ENCODE measurements at regions not wholly inside any gene's neighbourhood (a gene's known extent, or its start where the extent isn't known, plus 50 kb on each side); places are given as distances from the start of the nearest gene placed in this dataset.

GRCh38 chr12:30822385-30823155, 67.8 kb upstream of the CAPRIN2 start:
- peak overlapping the region; percentile 35; the same call in 1 of the 2 replicates for H3K4me3 ChIP-seq
- H3K4me1 ChIP-seq, result no peaks in the 10 kb centered on the region
- no peaks in the 10 kb centered on the region for H3K9me3 ChIP-seq (replicated peaks)
- DNase-seq, result peak; percentile 26 to 43
- H3K36me3 ChIP-seq, result no peaks in the 10 kb centered on the region
- no peaks in the 10 kb centered on the region for H3K27me3 ChIP-seq
- no peak overlapping the region for H3K27ac ChIP-seq

DNA sequence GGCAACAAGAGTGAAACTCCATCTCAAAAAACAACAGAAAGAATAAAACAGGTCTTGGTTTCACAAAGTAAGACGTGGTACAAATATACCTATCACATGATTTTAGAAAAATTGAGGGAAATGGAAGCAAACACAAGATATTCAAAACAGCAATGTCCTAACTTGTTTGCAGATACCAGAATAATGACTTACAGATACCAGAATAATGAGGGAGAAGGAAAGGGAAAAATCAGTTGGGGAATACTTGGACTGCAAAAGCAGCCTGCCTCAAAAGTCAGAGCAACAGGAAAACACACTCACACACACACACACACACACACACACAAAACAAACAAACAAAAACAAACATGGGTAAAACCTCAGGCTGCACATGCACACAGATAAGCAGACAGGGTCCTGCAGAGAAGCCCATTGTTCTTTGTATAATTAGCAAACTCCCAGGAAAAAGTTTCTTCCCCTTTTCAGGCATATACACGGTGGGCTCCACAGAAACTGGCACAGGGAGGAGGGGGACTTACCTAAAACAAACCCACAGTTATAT, 65.7 kb upstream of the CAPRIN2 start:
- DNase-seq, result no peak
- H3K27ac ChIP-seq, result no peak overlapping the region
- H3K4me3 ChIP-seq, result no peak overlapping the region
- H3K9me3 ChIP-seq (replicated peaks), result no peaks in the 10 kb centered on the region
- H3K27me3 ChIP-seq, result no peaks in the 10 kb centered on the region
- H3K4me1 ChIP-seq, result no peaks in the 10 kb centered on the region
- no peaks in the 10 kb centered on the region for H3K36me3 ChIP-seq

DNA sequence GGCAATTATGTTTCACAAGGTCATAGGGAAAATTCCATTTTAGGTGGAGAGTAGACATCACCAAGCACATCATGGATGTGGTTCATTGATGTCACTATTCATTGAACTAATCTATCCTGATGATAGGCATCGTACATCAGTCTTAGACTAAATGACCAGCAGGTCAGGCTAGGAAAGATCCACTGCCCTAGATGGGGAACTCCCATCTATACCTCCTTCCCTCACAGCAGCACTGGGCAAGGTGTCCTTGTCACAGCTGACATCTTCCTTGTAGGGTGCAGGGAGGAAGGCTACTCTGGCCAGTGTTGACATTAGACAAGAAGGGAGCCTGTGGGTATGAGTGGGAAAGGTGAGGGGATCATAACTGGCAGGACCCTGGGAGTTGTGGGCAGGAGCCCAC, 63.8 kb upstream of the CAPRIN2 start:
- Histone ChIP-seq H3K4me1 (no peaks in the 10 kb centered on the region), H3K27me3 (no peaks in the 10 kb centered on the region), H3K4me3 (no peak overlapping the region), H3K27ac (no peak overlapping the region), H3K9me3 (replicated peaks) (no peaks in the 10 kb centered on the region), H3K36me3 (no peaks in the 10 kb centered on the region)
- DNase-seq, result no peak

GRCh38 chr12:30816742-30817465, 62.2 kb upstream of the CAPRIN2 start:
- no peak overlapping the region for H3K4me3 ChIP-seq
- H3K27me3 ChIP-seq, result no peaks in the 10 kb centered on the region
- DNase-seq, result no peak

DNA sequence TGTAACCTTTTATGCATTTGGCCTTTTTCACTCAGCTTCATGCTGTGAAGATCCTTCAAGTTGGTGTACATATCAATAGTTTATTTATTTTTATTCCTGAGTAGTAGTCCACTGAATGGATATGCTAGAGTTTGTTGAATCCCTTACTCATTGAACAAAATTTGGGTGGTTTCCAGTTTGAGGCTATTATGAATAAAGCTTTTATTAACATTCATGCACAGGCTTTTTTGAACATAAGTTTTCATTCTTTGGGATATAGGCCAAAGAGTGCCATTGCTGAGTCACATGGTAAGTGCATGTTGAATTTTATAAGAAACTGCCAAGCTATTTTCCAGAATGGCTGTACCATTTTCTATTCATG, 59.5 kb upstream of the CAPRIN2 start:
- no peaks in the 10 kb centered on the region for H3K9me3 ChIP-seq (replicated peaks)
- H3K27ac ChIP-seq, result no peak overlapping the region
- DNase-seq, result no peak

More at GRCh38 chr12:30816742-30817465, 62.2 kb upstream of the CAPRIN2 start:
- H3K4me1 ChIP-seq, result no peaks in the 10 kb centered on the region
- no peaks in the 10 kb centered on the region for H3K36me3 ChIP-seq
- H3K27ac ChIP-seq, result no peak overlapping the region
- H3K9me3 ChIP-seq (replicated peaks), result no peaks in the 10 kb centered on the region

GRCh38 chr12:30813525-30814294, 59.0 kb upstream of the CAPRIN2 start:
- H3K27me3 ChIP-seq, result no peaks in the 10 kb centered on the region
- no peak for DNase-seq
- H3K27ac ChIP-seq, result no peak overlapping the region
- H3K36me3 ChIP-seq, result no peaks in the 10 kb centered on the region
- no peaks in the 10 kb centered on the region for H3K4me1 ChIP-seq
- 0 out of 2 replicates have a peak, but pooled peaks cover under 1% of the 10 kb centered on the region for H3K9me3 ChIP-seq (replicated peaks)
- no peak overlapping the region for H3K4me3 ChIP-seq

More for the DNA sequence above, 59.5 kb upstream of the CAPRIN2 start:
- no peaks in the 10 kb centered on the region for H3K4me1 ChIP-seq
- no peaks in the 10 kb centered on the region for H3K36me3 ChIP-seq
- no peak overlapping the region for H3K4me3 ChIP-seq
- no peaks in the 10 kb centered on the region for H3K27me3 ChIP-seq

DNA sequence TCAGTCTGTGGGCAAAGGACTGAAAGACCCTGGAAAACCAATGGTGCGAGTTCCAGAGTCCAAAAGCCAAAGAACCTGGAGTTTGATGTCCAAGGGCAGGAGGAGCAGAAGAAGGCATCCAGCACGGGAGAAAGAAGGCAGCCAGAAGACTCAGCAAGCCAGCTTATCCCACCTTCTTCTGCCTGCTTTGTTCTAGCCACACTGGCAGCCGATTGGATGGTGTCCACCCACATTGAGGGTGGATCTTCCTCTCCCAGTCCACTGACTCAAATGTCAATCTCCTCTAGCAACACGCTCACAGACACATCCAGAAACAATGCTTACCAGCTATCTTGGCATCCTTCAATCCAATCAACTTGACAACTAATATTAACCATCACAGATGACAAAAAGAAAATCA, 57.2 kb upstream of the CAPRIN2 start:
- H3K36me3 ChIP-seq, result no peaks in the 10 kb centered on the region
- H3K27me3 ChIP-seq, result no peaks in the 10 kb centered on the region
- no peak overlapping the region for H3K4me3 ChIP-seq
- H3K9me3 ChIP-seq (replicated peaks), result 0 out of 2 replicates have a peak, but pooled peaks cover 3% of the 10 kb centered on the region
- no peaks in the 10 kb centered on the region for H3K4me1 ChIP-seq
- H3K27ac ChIP-seq, result no peak overlapping the region
- DNase-seq, result no peak

DNA sequence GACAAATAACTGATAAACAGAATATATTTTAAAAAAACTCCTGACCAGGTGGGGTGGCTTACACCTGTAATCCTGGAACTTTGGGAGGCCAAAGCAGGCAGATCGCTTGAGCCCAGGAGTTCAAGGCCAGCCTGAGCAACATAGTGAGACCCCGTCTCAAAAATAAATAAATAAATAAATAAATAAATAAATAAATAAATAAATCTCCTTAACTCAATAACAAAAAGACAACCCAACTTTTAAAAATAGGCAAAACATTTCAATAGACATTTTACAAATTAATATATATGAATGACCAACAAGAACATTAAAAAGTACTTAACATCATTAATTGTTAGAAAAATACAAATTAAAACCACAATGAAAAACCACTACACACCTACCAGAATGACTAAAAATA, 56.2 kb upstream of the CAPRIN2 start:
- no peak for DNase-seq

GRCh38 chr12:30807695-30808034, 52.9 kb upstream of the CAPRIN2 start:
- Histone ChIP-seq H3K27ac (no peak overlapping the region), H3K4me1 (no peaks in the 10 kb centered on the region), H3K27me3 (no peaks in the 10 kb centered on the region), H3K4me3 (no peak overlapping the region), H3K36me3 (no peaks in the 10 kb centered on the region), H3K9me3 (replicated peaks) (0 out of 2 replicates have a peak, but pooled peaks cover 3% of the 10 kb centered on the region)
- DNase-seq, result no peak

More for the DNA sequence above, 56.2 kb upstream of the CAPRIN2 start:
- no peaks in the 10 kb centered on the region for H3K27me3 ChIP-seq
- no peaks in the 10 kb centered on the region for H3K4me1 ChIP-seq
- no peak overlapping the region for H3K4me3 ChIP-seq
- H3K27ac ChIP-seq, result no peak overlapping the region
- H3K9me3 ChIP-seq (replicated peaks), result 0 out of 2 replicates have a peak, but pooled peaks cover 3% of the 10 kb centered on the region
- no peaks in the 10 kb centered on the region for H3K36me3 ChIP-seq

GRCh38 chr12:30806989-30807694, 52.4 kb upstream of the CAPRIN2 start:
- Histone ChIP-seq H3K27ac (no peak overlapping the region), H3K4me1 (no peaks in the 10 kb centered on the region), H3K36me3 (no peaks in the 10 kb centered on the region), H3K4me3 (no peak overlapping the region), H3K27me3 (no peaks in the 10 kb centered on the region), H3K9me3 (replicated peaks) (0 out of 2 replicates have a peak, but pooled peaks cover 3% of the 10 kb centered on the region)
- peak; percentile 58 to 82 for DNase-seq

DNA sequence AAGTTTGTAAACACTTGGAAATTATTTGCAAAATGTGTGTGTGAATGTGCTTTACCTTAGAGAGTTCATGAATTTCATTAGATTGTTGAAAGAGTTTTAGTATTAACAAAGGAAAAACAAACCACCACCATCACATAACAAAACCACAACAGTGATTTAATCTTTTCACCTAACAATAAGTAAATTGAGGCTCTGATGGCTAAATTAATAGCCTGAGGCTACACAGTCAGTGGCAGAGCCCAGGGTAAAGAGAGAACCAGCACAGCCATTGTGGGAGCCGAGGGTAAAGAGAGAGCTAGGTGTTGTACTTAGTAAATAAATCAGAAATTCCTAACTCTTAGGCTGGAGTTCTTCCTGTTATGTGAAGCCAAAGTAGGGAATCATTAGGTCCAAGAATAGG, 51.2 kb upstream of the CAPRIN2 start:
- Histone ChIP-seq H3K36me3 (no peaks in the 10 kb centered on the region), H3K9me3 (replicated peaks) (0 out of 2 replicates have a peak, but pooled peaks cover 3% of the 10 kb centered on the region), H3K27me3 (no peaks in the 10 kb centered on the region), H3K27ac (no peak overlapping the region), H3K4me1 (no peaks in the 10 kb centered on the region), H3K4me3 (no peak overlapping the region)
- DNase-seq, result no peak
